Stomach (tissue), 8 donors: ENCODE measurements at regions not wholly inside any gene's neighbourhood (a gene's known extent, or its start where the extent isn't known, plus 50 kb on each side); places are given as distances from the start of the nearest gene placed in this dataset.
A peak's percentile ranks its signal among the peaks of the same experiment; 100 is the strongest.

ENCODE experiments used
- DNase-seq, 2 donors: peaks; one replicate each; pipeline versions ENCODE4 v3.0.0 to v3.0.0-alpha.2; 2013 to 2019
- H3K27ac ChIP-seq, 5 donors: fragments of 200-600 bp in 4 of 5; sonication (generic) in 4 of 5; one replicate each; pipeline ENCODE4 v1.5.1; 2013 to 2019; ENCODE audit warnings: mild to moderate bottlenecking in 1 of 5, moderate library complexity in 1 of 5
- H3K27me3 ChIP-seq, 3 donors: fragments of 200-600 bp; sonication (generic); one replicate each; pipeline ENCODE4 v1.5.1; 2017 to 2019; ENCODE audit warnings: mixed run types in 1 of 3
- H3K36me3 ChIP-seq, 4 donors: fragments of 200-600 bp; sonication (generic); 1 replicate in 3 of 4; 2 replicates in 1 of 4; pipeline ENCODE4 v1.5.1; 2016 to 2019
- H3K4me1 ChIP-seq, 4 donors: fragments of 200-600 bp; sonication (generic); one replicate each; pipeline ENCODE4 v1.5.1; 2016 to 2019
- H3K4me3 ChIP-seq, 4 donors: fragments of 200-600 bp; sonication (generic) in 3 of 4; one replicate each; pipeline ENCODE4 v1.5.1; 2016 to 2019; ENCODE audit warnings: mild to moderate bottlenecking in 1 of 4
- H3K9me3 ChIP-seq, 4 donors: fragments of 200-600 bp; sonication (generic); one replicate each; pipeline ENCODE4 v1.5.1; 2016 to 2019
- CTCF ChIP-seq, 7 experiments: fragments of 450-650 bp in 4 of 7; fragments of 200-600 bp in 3 of 7; sonication (generic) in 3 of 7; IDR thresholded peaks; one replicate each; pipeline ENCODE4 v1.5.1; 2016 to 2019; ENCODE audit warnings: antibody characterized with exemption in 7 of 7, control low read depth in 2 of 7, mild to moderate bottlenecking in 1 of 7
- EP300 ChIP-seq: sonication (generic); formaldehyde crosslinking; IDR thresholded peaks from one replicate; pipeline ENCODE4 v1.6.1; 2017; ENCODE audit warnings: antibody characterized with exemption
- POLR2A ChIP-seq, 4 donors: fragments of 450-650 bp; IDR thresholded peaks; one replicate each; pipeline ENCODE4 v1.6.1; 2016; ENCODE audit warnings: antibody characterized with exemption in 4 of 4, control low read depth in 2 of 4, mild to moderate bottlenecking in 1 of 4, moderate library complexity in 1 of 4
- POLR2AphosphoS5 ChIP-seq, 3 donors: sonication (generic); formaldehyde crosslinking; IDR thresholded peaks; one replicate each; pipeline ENCODE4 v1.6.1; 2016; ENCODE audit warnings: antibody characterized with exemption in 3 of 3
- WGBS, 5 donors: extraction: QIAGEN DNeasy Blood & Tissue Kit in 3 of 5; methylation state at CpG; one replicate each; pipeline versions ENCODE4 v1.1.5 to v1.1.7; 2013 to 2018; 5-methylcytosine and 5-hydroxymethylcytosine counted together
- intact Hi-C: fragments of 100-400 bp; cut with DNase I; formaldehyde crosslinking; loops from one replicate; pipeline ENCODE4 v1.15.1; 2023; ENCODE audit warnings: low total_unique reads
- donor health status: healthy with polysubstance abuse.
- donor health status: Bipolar disorder and iron deficiency.
- donor health status: healthy.

- Histone ChIP-seq H3K36me3 (no peaks in the 10 kb centered on the region), H3K4me3 (no peak overlapping the region)
- 86 to 94% (median 93%) methylated on average over 4 of the region's 4 CpGs for WGBS, 5 donors
Measured at GRCh38 chr7:138386821-138387220, 73.2 kb upstream of the TRIM24 start.

GRCh38 chr7:138387755-138388475, 72.1 kb upstream of the TRIM24 start:
- intact Hi-C loops, result no loop called here
- Histone ChIP-seq H3K27me3 (no peaks in the 10 kb centered on the region), H3K27ac (no peak overlapping the region), H3K4me3 (no peak overlapping the region), H3K4me1 (no peaks in the 10 kb centered on the region), H3K36me3 (no peaks in the 10 kb centered on the region), H3K9me3 (peaks cover 0 to 4% (median 0%) of the 10 kb centered on the region in 4 donors)
- 85 to 96% (median 96%) methylated on average over 6 of the region's 6 CpGs for WGBS, 5 donors
- TF ChIP-seq POLR2AphosphoS5 (IDR thresholded peaks at IDR 0.05), result no peak
- TF ChIP-seq POLR2A (IDR thresholded peaks at IDR 0.05), result no peak
- TF ChIP-seq EP300, result no peak
- TF ChIP-seq CTCF (IDR thresholded peaks at IDR 0.05), result no peak
- DNase-seq, result no peak

More at GRCh38 chr7:138386821-138387220, 73.2 kb upstream of the TRIM24 start:
- TF ChIP-seq POLR2A (IDR thresholded peaks at IDR 0.05), result no peak
- no peak for TF ChIP-seq POLR2AphosphoS5 (IDR thresholded peaks at IDR 0.05)
- no peak for TF ChIP-seq CTCF (IDR thresholded peaks at IDR 0.05)
- Histone ChIP-seq H3K4me1 (no peaks in the 10 kb centered on the region), H3K27me3 (no peaks in the 10 kb centered on the region), H3K9me3 (peaks cover 0 to 4% (median 0%) of the 10 kb centered on the region in 4 donors), H3K27ac (no peak overlapping the region)
- intact Hi-C loops, result no loop called here
- DNase-seq, result no peak

- Histone ChIP-seq H3K4me1 (no peaks in the 10 kb centered on the region), H3K9me3 (peaks cover 0 to 4% (median 0%) of the 10 kb centered on the region in 4 donors), H3K27ac (no peak overlapping the region), H3K36me3 (no peaks in the 10 kb centered on the region), H3K4me3 (no peak overlapping the region), H3K27me3 (no peaks in the 10 kb centered on the region)
- 0 to 29% (median 0%) methylated on average over 1 of the region's 1 CpG for WGBS, 5 donors
- TF ChIP-seq POLR2AphosphoS5 (IDR thresholded peaks at IDR 0.05) (peak in 2 of 3 donors; percentile 41 to 57), CTCF (IDR thresholded peaks at IDR 0.05) (no peak)
- intact Hi-C loops, result no loop called here
- DNase-seq, result peak in 1 of 2 donors; percentile 26
Measured at GRCh38 chr7:138388673-138389491, 71.2 kb upstream of the TRIM24 start.

GRCh38 chr7:138395763-138396162, 64.3 kb upstream of the TRIM24 start:
- DNase-seq, result no peak
- no peaks in the 10 kb centered on the region for H3K27me3 ChIP-seq
- intact Hi-C loops, result no loop called here
- no peaks in the 10 kb centered on the region for H3K9me3 ChIP-seq
- H3K4me1 ChIP-seq, result peaks cover 0 to 5% (median 0%) of the 10 kb centered on the region in 4 donors
- TF ChIP-seq POLR2A (IDR thresholded peaks at IDR 0.05), result no peak
- TF ChIP-seq CTCF (IDR thresholded peaks at IDR 0.05), result no peak
- no peak for TF ChIP-seq EP300
- H3K4me3 ChIP-seq, result no peak overlapping the region
- whole genome bisulfite sequencing, 5 donors, result 51 to 83% (median 76%) methylated on average over 3 of the region's 3 CpGs
- H3K27ac ChIP-seq, result peak overlapping the region in 2 of 5 donors; percentile 27 to 47
- H3K36me3 ChIP-seq, result no peaks in the 10 kb centered on the region
